ENCODE measurements at regions not wholly inside any gene's neighbourhood (a gene's known extent, or its start where the extent isn't known, plus 50 kb on each side); places are given as distances from the start of the nearest gene placed in this dataset.

DNA sequence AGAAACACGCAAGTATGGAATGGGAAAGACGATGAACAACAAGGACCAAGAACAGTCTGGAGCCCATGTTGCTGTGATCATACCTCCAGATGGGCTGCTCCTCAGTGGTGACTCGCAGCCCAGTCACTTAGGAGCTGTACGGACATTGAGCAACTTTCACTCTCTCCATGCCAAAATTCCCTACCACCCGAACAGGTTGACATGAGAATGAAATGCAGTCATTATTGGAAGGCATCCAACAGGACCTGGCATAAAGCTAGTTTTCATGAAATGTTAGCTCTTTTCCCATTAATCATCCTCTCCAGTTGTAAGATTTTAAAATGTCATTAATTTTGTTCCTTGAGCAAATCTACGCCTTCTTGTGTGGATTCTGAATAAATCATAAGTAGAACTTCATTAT, 82.7 kb upstream of the GPM6B start (continued):
- TF ChIP-seq SCRT2 (tag by site-specific recombination; IDR thresholded peaks at IDR 0.05) (peak; percentile 94), ZBTB21 (tag by site-specific recombination; IDR thresholded peaks at IDR 0.05) (0 out of 2 replicates have a peak, but pooled peaks have one; percentile 33), GLIS1 (tag by site-specific recombination; IDR thresholded peaks at IDR 0.05) (peak; percentile 19; the same call in 1 of the 2 replicates), ZNF629 (tag by site-specific recombination; IDR thresholded peaks at IDR 0.05) (peak; percentile 74), ZNF530 (tag by site-specific recombination; IDR thresholded peaks at IDR 0.05; ENCODE audit: low read depth) (peak; percentile 35; the same call in 1 of the 2 replicates), KLF10 (tag by site-specific recombination; IDR thresholded peaks at IDR 0.05) (peak; percentile 45; the same call in 1 of the 2 replicates), ZNF132 (tag by site-specific recombination; IDR thresholded peaks at IDR 0.05; ENCODE audit: borderline replicate concordance) (no peak), ZNF549 (tag by site-specific recombination; IDR thresholded peaks at IDR 0.05) (no peak), ZNF416 (tag by site-specific recombination; IDR thresholded peaks at IDR 0.05) (no peak), ZNF19 (tag by site-specific recombination; IDR thresholded peaks at IDR 0.05; ENCODE audit: low read depth) (no peak), ZNF324 (tag by site-specific recombination; IDR thresholded peaks at IDR 0.05) (no peak; the same call in 1 of the 2 replicates), ZNF76 (tag by site-specific recombination; IDR thresholded peaks at IDR 0.05; ENCODE audit: borderline replicate concordance, low read depth) (peak; percentile 16; the same call in 1 of the 2 replicates)
- TF ChIP-seq, protein P1, sequence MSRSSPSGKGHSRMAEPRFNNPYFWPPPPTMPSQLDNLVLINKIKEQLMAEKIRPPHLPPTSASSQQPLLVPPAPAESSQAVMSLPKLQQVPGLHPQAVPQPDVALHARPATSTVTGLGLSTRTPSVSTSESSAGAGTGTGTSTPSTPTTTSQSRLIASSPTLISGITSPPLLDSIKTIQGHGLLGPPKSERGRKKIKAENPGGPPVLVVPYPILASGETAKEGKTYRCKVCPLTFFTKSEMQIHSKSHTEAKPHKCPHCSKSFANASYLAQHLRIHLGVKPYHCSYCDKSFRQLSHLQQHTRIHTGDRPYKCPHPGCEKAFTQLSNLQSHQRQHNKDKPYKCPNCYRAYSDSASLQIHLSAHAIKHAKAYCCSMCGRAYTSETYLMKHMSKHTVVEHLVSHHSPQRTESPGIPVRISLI (tag by site-specific recombination; IDR thresholded peaks at IDR 0.05), result peak; percentile 8; the same call in 1 of the 2 replicates
- TF ChIP-seq, protein P2, sequence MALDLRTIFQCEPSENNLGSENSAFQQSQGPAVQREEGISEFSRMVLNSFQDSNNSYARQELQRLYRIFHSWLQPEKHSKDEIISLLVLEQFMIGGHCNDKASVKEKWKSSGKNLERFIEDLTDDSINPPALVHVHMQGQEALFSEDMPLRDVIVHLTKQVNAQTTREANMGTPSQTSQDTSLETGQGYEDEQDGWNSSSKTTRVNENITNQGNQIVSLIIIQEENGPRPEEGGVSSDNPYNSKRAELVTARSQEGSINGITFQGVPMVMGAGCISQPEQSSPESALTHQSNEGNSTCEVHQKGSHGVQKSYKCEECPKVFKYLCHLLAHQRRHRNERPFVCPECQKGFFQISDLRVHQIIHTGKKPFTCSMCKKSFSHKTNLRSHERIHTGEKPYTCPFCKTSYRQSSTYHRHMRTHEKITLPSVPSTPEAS (tag by site-specific recombination; IDR thresholded peaks at IDR 0.05), result no peak

DNA sequence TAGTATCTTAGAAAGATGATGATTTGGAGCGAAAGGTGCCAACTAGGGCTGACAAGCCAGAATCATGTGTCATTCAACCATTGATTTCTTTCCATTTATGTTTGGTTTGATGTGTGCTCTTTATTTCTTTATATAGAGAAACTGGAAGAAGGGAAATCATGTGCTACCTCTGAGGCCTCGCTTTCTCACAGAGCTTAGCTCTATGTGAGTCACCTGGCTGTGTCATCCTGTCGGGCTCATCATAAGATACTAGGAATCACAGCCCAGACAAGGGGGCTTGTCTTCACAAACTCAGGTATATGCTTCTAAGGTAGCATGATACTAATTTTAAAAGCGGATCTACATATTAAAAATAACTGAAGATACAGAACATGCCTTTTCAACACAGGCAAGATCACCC, 81.7 kb upstream of the GPM6B start:
- Histone ChIP-seq H3K4me1 (ENCODE audit: control insufficient read depth, insufficient read depth, low read length) (no peaks in the 10 kb centered on the region), H3K27ac (ENCODE audit: extremely low read depth, low read depth, low read length) (no peak overlapping the region), H3K36me3 (ENCODE audit: control insufficient read depth in 2 of 2, insufficient read depth in 1 of 2, low read length in 2 of 2) (no peaks in the 10 kb centered on the region), H3K9me3 (ENCODE audit: control insufficient read depth, insufficient read depth, low read depth, low read length) (no peaks in the 10 kb centered on the region), H3K4me3 (ENCODE audit: low read depth, low read length) (no peak overlapping the region)
- TF ChIP-seq, protein P3, sequence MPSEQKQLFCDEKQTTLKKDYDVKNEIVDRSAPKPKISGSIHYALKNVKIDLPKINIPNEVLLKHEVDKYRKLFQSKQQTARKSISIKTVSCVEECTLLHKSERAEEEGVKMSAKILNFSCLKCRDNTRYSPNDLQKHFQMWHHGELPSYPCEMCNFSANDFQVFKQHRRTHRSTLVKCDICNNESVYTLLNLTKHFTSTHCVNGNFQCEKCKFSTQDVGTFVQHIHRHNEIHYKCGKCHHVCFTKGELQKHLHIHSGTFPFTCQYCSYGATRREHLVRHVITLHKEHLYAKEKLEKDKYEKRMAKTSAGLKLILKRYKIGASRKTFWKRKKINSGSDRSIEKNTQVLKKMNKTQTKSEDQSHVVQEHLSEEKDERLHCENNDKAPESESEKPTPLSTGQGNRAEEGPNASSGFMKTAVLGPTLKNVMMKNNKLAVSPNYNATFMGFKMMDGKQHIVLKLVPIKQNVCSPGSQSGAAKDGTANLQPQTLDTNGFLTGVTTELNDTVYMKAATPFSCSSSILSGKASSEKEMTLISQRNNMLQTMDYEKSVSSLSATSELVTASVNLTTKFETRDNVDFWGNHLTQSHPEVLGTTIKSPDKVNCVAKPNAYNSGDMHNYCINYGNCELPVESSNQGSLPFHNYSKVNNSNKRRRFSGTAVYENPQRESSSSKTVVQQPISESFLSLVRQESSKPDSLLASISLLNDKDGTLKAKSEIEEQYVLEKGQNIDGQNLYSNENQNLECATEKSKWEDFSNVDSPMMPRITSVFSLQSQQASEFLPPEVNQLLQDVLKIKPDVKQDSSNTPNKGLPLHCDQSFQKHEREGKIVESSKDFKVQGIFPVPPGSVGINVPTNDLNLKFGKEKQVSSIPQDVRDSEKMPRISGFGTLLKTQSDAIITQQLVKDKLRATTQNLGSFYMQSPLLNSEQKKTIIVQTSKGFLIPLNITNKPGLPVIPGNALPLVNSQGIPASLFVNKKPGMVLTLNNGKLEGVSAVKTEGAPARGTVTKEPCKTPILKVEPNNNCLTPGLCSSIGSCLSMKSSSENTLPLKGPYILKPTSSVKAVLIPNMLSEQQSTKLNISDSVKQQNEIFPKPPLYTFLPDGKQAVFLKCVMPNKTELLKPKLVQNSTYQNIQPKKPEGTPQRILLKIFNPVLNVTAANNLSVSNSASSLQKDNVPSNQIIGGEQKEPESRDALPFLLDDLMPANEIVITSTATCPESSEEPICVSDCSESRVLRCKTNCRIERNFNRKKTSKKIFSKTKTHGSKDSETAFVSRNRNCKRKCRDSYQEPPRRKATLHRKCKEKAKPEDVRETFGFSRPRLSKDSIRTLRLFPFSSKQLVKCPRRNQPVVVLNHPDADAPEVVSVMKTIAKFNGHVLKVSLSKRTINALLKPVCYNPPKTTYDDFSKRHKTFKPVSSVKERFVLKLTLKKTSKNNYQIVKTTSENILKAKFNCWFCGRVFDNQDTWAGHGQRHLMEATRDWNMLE (tag by site-specific recombination; conservative IDR thresholded peaks at IDR 0.05; ENCODE audit: low read depth), result no peak
- TF ChIP-seq ZFHX2 (tag by site-specific recombination; conservative IDR thresholded peaks at IDR 0.05), result no peak
- TF ChIP-seq ZNF19 (tag by site-specific recombination; IDR thresholded peaks at IDR 0.05; ENCODE audit: low read depth), result no peak
- TF ChIP-seq RBAK (tag by site-specific recombination; IDR thresholded peaks at IDR 0.05), result no peak
- no peak for TF ChIP-seq ZNF341 (tag by site-specific recombination; IDR thresholded peaks at IDR 0.05; ENCODE audit: low read depth)
- TF ChIP-seq KLF16 (tag by site-specific recombination; IDR thresholded peaks at IDR 0.05), result no peak
- TF ChIP-seq ZBTB48 (tag by site-specific recombination; IDR thresholded peaks at IDR 0.05), result no peak
- TF ChIP-seq ZNF37A (tag by site-specific recombination; IDR thresholded peaks at IDR 0.05), result no peak
- no peak for TF ChIP-seq ZNF664 (tag by site-specific recombination; IDR thresholded peaks at IDR 0.05)
- no peak for TF ChIP-seq ZNF677 (tag by site-specific recombination; IDR thresholded peaks at IDR 0.05)
- TF ChIP-seq ZXDB (tag by site-specific recombination; IDR thresholded peaks at IDR 0.05), result no peak
- TF ChIP-seq SP3 (tag by site-specific recombination; IDR thresholded peaks at IDR 0.05), result no peak
- no peak for TF ChIP-seq ZNF132 (tag by site-specific recombination; IDR thresholded peaks at IDR 0.05; ENCODE audit: borderline replicate concordance)
- no peak for TF ChIP-seq SALL2 (tag by site-specific recombination; IDR thresholded peaks at IDR 0.05; ENCODE audit: borderline replicate concordance)
- TF ChIP-seq BCL11A (tag by site-specific recombination; IDR thresholded peaks at IDR 0.05; ENCODE audit: low read depth), result no peak
- TF ChIP-seq BCL11B (tag by site-specific recombination; IDR thresholded peaks at IDR 0.05; ENCODE audit: low read depth), result no peak
- TF ChIP-seq ZNF112 (tag by site-specific recombination; IDR thresholded peaks at IDR 0.05), result no peak
- TF ChIP-seq, protein P4, sequence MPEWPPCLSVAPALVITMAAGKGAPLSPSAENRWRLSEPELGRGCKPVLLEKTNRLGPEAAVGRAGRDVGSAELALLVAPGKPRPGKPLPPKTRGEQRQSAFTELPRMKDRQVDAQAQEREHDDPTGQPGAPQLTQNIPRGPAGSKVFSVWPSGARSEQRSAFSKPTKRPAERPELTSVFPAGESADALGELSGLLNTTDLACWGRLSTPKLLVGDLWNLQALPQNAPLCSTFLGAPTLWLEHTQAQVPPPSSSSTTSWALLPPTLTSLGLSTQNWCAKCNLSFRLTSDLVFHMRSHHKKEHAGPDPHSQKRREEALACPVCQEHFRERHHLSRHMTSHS (tag by site-specific recombination; IDR thresholded peaks at IDR 0.05), result no peak
- TF ChIP-seq ZNF2 (tag by site-specific recombination; IDR thresholded peaks at IDR 0.05), result no peak
- TF ChIP-seq ZNF404 (tag by site-specific recombination; IDR thresholded peaks at IDR 0.05), result no peak
- POLR2A ChIA-PET, result no interaction called here
- CTCF ChIA-PET, result interaction anchor here (0.6 to 2.0 kb wide), 8 partner anchors 9 to 197 kb away, joined by 3 to 6 read pairs (median 4); no protein-coding TSS in a partner anchor
